H1 (cell line): ENCODE measurements at regions not wholly inside any gene's neighbourhood (a gene's known extent, or its start where the extent isn't known, plus 50 kb on each side); places are given as distances from the start of the nearest gene placed in this dataset.

Experiments used
- CTCF ChIA-PET: fragments of 300-600 bp; sonication (Branson Sonifier 250); formaldehyde crosslinking; loops from one replicate; lab custom pipeline; 2021; ENCODE audit not compliant: partially characterized antibody; lab: Charles Lee
- POLR2A ChIA-PET: fragments of 300-600 bp; sonication (Branson Sonifier 250); formaldehyde crosslinking; loops from one replicate; lab custom pipeline; 2021; ENCODE audit warnings: inconsistent platforms; ENCODE audit not compliant: partially characterized antibody; lab: Charles Lee
- DNase-seq, 2 experiments: peaks; one replicate each; pipeline versions ENCODE4 v3.0.0 to v3.0.0-alpha.2; 2010 to 2022; ENCODE audit warnings: low spot score in 2 of 2, low read depth in 1 of 2, mixed read lengths in 1 of 2
- FAIRE-seq: peaks from 2 replicates; lab custom pipeline; 2011; peaks lifted over from hg19 to GRCh38; lab: Jason Lieb, UNC
- H2AFZ ChIP-seq: 2 replicates; pipeline ENCODE4 v1.8.1; 2012; ENCODE audit warnings: low read length, inconsistent platforms
- H2AK5ac ChIP-seq: 2 replicates; pipeline ENCODE4 v1.6.1; 2013; ENCODE audit warnings: low read depth, low read length
- H2BK120ac ChIP-seq: replicated peaks from 2 replicates; pipeline ENCODE3; 2013; ENCODE audit warnings: low read depth, low read length, inconsistent platforms
- H2BK12ac ChIP-seq: 2 replicates; pipeline ENCODE4 v1.6.1; 2013; ENCODE audit warnings: low read depth, low read length
- H2BK15ac ChIP-seq: 2 replicates; pipeline ENCODE4 v1.6.1; 2013; ENCODE audit warnings: low read length
- H2BK20ac ChIP-seq: 2 replicates; pipeline ENCODE4 v1.6.1; 2013; ENCODE audit warnings: low read length
- H2BK5ac ChIP-seq: 2 replicates; pipeline ENCODE4 v1.6.1; 2013; ENCODE audit warnings: low read depth, low read length
- H3K14ac ChIP-seq: 2 replicates; pipeline ENCODE4 v1.6.1; 2013; ENCODE audit warnings: inconsistent platforms; ENCODE audit not compliant: insufficient read length
- H3K18ac ChIP-seq: 2 replicates; pipeline ENCODE4 v1.6.1; 2013; ENCODE audit warnings: low read length; ENCODE audit errors: extremely low read depth
- H3K23ac ChIP-seq: 2 replicates; pipeline ENCODE4 v1.6.1; 2013; ENCODE audit warnings: inconsistent platforms; ENCODE audit not compliant: insufficient read length
- H3K23me2 ChIP-seq: 2 replicates; pipeline ENCODE4 v1.6.1; 2013; ENCODE audit warnings: low read depth, low read length
- H3K27ac ChIP-seq: 2 replicates; pipeline ENCODE4 v1.6.1; 2011; ENCODE audit warnings: low read depth, low read length, inconsistent platforms
- H3K27me3 ChIP-seq, 4 experiments: replicated peaks in 1 of 4; 1 replicate in 1 of 4; 2 replicates in 3 of 4; pipeline versions ENCODE4 v1.6.1 to v1.8.1; 2011 to 2013; ENCODE audit warnings: low read length in 3 of 4, mild to moderate bottlenecking in 3 of 4, inconsistent platforms in 2 of 4, mixed read lengths in 2 of 4, moderate library complexity in 1 of 4; ENCODE audit not compliant: control insufficient read depth in 3 of 4, insufficient read depth in 3 of 4; ENCODE audit errors: extremely low read depth in 1 of 4
- H3K36me3 ChIP-seq, 4 experiments: 2 replicates each; pipeline versions ENCODE4 v1.6.1 to v1.8.1; 2011 to 2013; ENCODE audit warnings: mild to moderate bottlenecking in 4 of 4, low read length in 3 of 4, moderate library complexity in 2 of 4, control low read depth in 1 of 4, inconsistent platforms in 1 of 4; ENCODE audit not compliant: insufficient read depth in 4 of 4, control insufficient read depth in 2 of 4
- H3K4ac ChIP-seq: replicated peaks from 2 replicates; pipeline ENCODE3; 2013; ENCODE audit warnings: low read length, low read depth, mixed read lengths, inconsistent platforms; ENCODE audit not compliant: insufficient read length
- H3K4me1 ChIP-seq, 4 experiments: replicated peaks in 1 of 4; 1 replicate in 1 of 4; 2 replicates in 3 of 4; pipeline versions ENCODE4 v1.6.1 to v1.8.1; 2011 to 2013; ENCODE audit warnings: low read length in 3 of 4, inconsistent platforms in 2 of 4, mixed read lengths in 1 of 4; ENCODE audit not compliant: insufficient read depth in 4 of 4, control insufficient read depth in 3 of 4
- H3K4me2 ChIP-seq, 2 experiments: 2 replicates each; pipeline versions ENCODE4 v1.6.1 to v1.8.1; 2011 to 2013; ENCODE audit warnings: low read depth in 2 of 2, low read length in 2 of 2, control low read depth in 1 of 2, inconsistent platforms in 1 of 2, mild to moderate bottlenecking in 1 of 2; ENCODE audit not compliant: insufficient read depth in 1 of 2
- H3K4me3 ChIP-seq, 4 experiments: fragments of 200-600, 300-600 bp in 1 of 4; sonication (generic), shearing (Covaris generic), sonication (Bioruptor Twin) in 1 of 4; 2 replicates each; pipeline versions ENCODE4 v1.5.1 to v1.8.1; 2011 to 2016; ENCODE audit warnings: low read length in 4 of 4, low read depth in 3 of 4, control low read depth in 2 of 4, inconsistent platforms in 2 of 4, mild to moderate bottlenecking in 2 of 4, mixed read lengths in 1 of 4, moderate library complexity in 1 of 4; ENCODE audit not compliant: insufficient read depth in 2 of 4; ENCODE audit errors: extremely low read depth in 1 of 4
- H3K56ac ChIP-seq: replicated peaks from 2 replicates; pipeline ENCODE3; 2013; ENCODE audit warnings: low read depth, mild to moderate bottlenecking, mixed read lengths, low read length, inconsistent platforms; ENCODE audit not compliant: insufficient read length
- H3K79me1 ChIP-seq: 2 replicates; pipeline ENCODE4 v1.6.1; 2013; ENCODE audit warnings: low read depth, low read length, control low read depth
- H3K79me2 ChIP-seq, 2 experiments: 2 replicates each; pipeline versions ENCODE4 v1.6.1 to v1.8.1; 2012 to 2013; ENCODE audit warnings: low read length in 2 of 2, mild to moderate bottlenecking in 2 of 2, inconsistent platforms in 1 of 2; ENCODE audit not compliant: insufficient read depth in 2 of 2, control insufficient read depth in 1 of 2
- H3K9ac ChIP-seq, 4 experiments: replicated peaks in 1 of 4; 1 replicate in 1 of 4; 2 replicates in 3 of 4; pipeline versions ENCODE4 v1.6.1 to v1.8.1; 2011 to 2013; ENCODE audit warnings: low read depth in 3 of 4, low read length in 3 of 4, control low read depth in 2 of 4, mild to moderate bottlenecking in 2 of 4, moderate library complexity in 2 of 4, inconsistent platforms in 1 of 4; ENCODE audit errors: extremely low read depth in 1 of 4
- H3K9me3 ChIP-seq, 2 experiments: 2 replicates each; pipeline versions ENCODE4 v1.6.1 to v1.8.1; 2012 to 2013; ENCODE audit warnings: mild to moderate bottlenecking in 2 of 2, moderate library complexity in 2 of 2, control low read depth in 1 of 2, inconsistent platforms in 1 of 2, low read depth in 1 of 2, low read length in 1 of 2, mixed read lengths in 1 of 2; ENCODE audit not compliant: insufficient read depth in 2 of 2
- H4K20me1 ChIP-seq, 2 experiments: replicated peaks in 1 of 2; 2 replicates each; pipeline versions ENCODE3 to v1.8.1; 2011 to 2013; ENCODE audit warnings: inconsistent platforms in 2 of 2, low read length in 2 of 2, mild to moderate bottlenecking in 1 of 2; ENCODE audit not compliant: insufficient read depth in 2 of 2, control insufficient read depth in 1 of 2
- H4K5ac ChIP-seq: 2 replicates; pipeline ENCODE4 v1.6.1; 2013; ENCODE audit warnings: low read length, low read depth, mixed read lengths, inconsistent platforms; ENCODE audit not compliant: insufficient read length
- H4K8ac ChIP-seq: 2 replicates; pipeline ENCODE4 v1.8.0; 2013; ENCODE audit warnings: mild to moderate bottlenecking, moderate library complexity, low read length, inconsistent platforms; ENCODE audit not compliant: insufficient read depth; ENCODE audit errors: extremely low read depth
- H4K91ac ChIP-seq: replicated peaks from 2 replicates; pipeline ENCODE3; 2013; ENCODE audit warnings: low read length, mixed read lengths, inconsistent platforms; ENCODE audit not compliant: insufficient read length
- BCL11A ChIP-seq, 2 experiments: IDR thresholded peaks; one replicate each; pipeline ENCODE4 v1.6.1; 2011; ENCODE audit warnings: low read depth in 2 of 2, low read length in 2 of 2, mild to moderate bottlenecking in 2 of 2
- E2F6 ChIP-seq: IDR thresholded peaks from 2 replicates; pipeline ENCODE4 v1.6.1; 2012; ENCODE audit warnings: inconsistent platforms
- MAX ChIP-seq: IDR thresholded peaks from 2 replicates; pipeline ENCODE4 v1.6.1; 2012; ENCODE audit warnings: inconsistent platforms
- NANOG ChIP-seq: IDR thresholded peaks from 2 replicates; pipeline ENCODE4 v1.6.1; 2011; ENCODE audit warnings: low read length, low read depth, mild to moderate bottlenecking, inconsistent platforms; ENCODE audit not compliant: insufficient read depth, poor library complexity, severe bottlenecking
- POLR2AphosphoS5 ChIP-seq: IDR thresholded peaks from 2 replicates; pipeline ENCODE4 v1.6.1; 2011; ENCODE audit warnings: low read depth, low read length
- RAD21 ChIP-seq, 2 experiments: IDR thresholded peaks in 1 of 2; conservative IDR thresholded peaks in 1 of 2; 2 replicates each; pipeline ENCODE4 v1.6.1; 2011; ENCODE audit warnings: low read depth in 2 of 2, low read length in 2 of 2, improper control_type of control experiment in 1 of 2, inconsistent platforms in 1 of 2, mild to moderate bottlenecking in 1 of 2, moderate library complexity in 1 of 2
- RFX5 ChIP-seq: IDR thresholded peaks from 2 replicates; pipeline ENCODE4 v1.6.1; 2011; ENCODE audit warnings: low read depth, low read length, improper control_type of control experiment, borderline replicate concordance
- RNF2 ChIP-seq: fragments of 200-900, 300-1000 bp; sonication (generic); IDR thresholded peaks from 2 replicates; pipeline ENCODE4 v1.7.1; 2016; ENCODE audit warnings: borderline replicate concordance, low read depth, mild to moderate bottlenecking, antibody characterized with exemption, low read length; ENCODE audit not compliant: poor library complexity, severe bottlenecking; ENCODE audit errors: missing control alignments
- RXRA ChIP-seq: IDR thresholded peaks from 2 replicates; pipeline ENCODE4 v1.6.1; 2011; ENCODE audit warnings: low read depth, mild to moderate bottlenecking, low read length, moderate library complexity; ENCODE audit not compliant: insufficient read depth
- SIX5 ChIP-seq: IDR thresholded peaks from 2 replicates; pipeline ENCODE4 v1.6.1; 2011; ENCODE audit warnings: mild to moderate bottlenecking, low read depth, low read length
- TAF1 ChIP-seq: IDR thresholded peaks from 2 replicates; pipeline ENCODE4 v1.6.1; 2011; ENCODE audit warnings: mild to moderate bottlenecking, low read depth, low read length
- TEAD4 ChIP-seq: IDR thresholded peaks from 2 replicates; pipeline ENCODE4 v1.6.1; 2012; ENCODE audit warnings: low read depth, low read length, inconsistent platforms, mixed read lengths
- WGBS, 2 experiments: shearing (Covaris generic) in 1 of 2; methylation state at CpG; one replicate each; pipeline versions ENCODE4 v1.1.6 to v1.1.7; 2013 to 2015; ENCODE audit warnings: low lambda C conversion rate in 2 of 2, mixed read lengths in 2 of 2, inconsistent platforms in 1 of 2, low coverage in 1 of 2, missing lambda C conversion rate in 1 of 2; ENCODE audit not compliant: insufficient replicate concordance in 2 of 2, insufficient coverage in 1 of 2, insufficient read length in 1 of 2; ENCODE audit errors: extremely low coverage in 1 of 2, missing lambda C conversion rate in 1 of 2; 5-methylcytosine and 5-hydroxymethylcytosine counted together

- no peak overlapping the region for H3K14ac ChIP-seq
- ChIA-PET CTCF (interaction anchor here (0.6 to 3.4 kb wide), 11 partner anchors 8 to 303 kb away, joined by 3 to 21 read pairs (median 4); no protein-coding TSS in a partner anchor), POLR2A (interaction anchor here (1.5 kb wide), 1 partner anchor 17 kb away, joined by 3 read pairs; no protein-coding TSS in a partner anchor)
- H4K91ac ChIP-seq = no peak overlapping the region
- H3K36me3 ChIP-seq = no peaks in the 10 kb centered on the region
- H3K9ac ChIP-seq = no peak overlapping the region
- H2AK5ac ChIP-seq = no peak overlapping the region
- peaks cover 14 to 28% of the 10 kb centered on the region in 2 experiments for H4K20me1 ChIP-seq
- WGBS, 2 experiments = 33% methylated on average over 12 of the region's 12 CpGs; no CpG with 5 or more reads in 1 of the 2 experiments
- no peak overlapping the region for H2BK20ac ChIP-seq
- H3K79me1 ChIP-seq = no peaks in the 10 kb centered on the region; the same call in 1 of the 2 replicates
- peaks cover 0 to 8% of the 10 kb centered on the region in 2 experiments; a peak in 1 of 4 replicates for H3K9me3 ChIP-seq
- no peak overlapping the region for H3K27ac ChIP-seq
- no peak overlapping the region for H2BK15ac ChIP-seq
- no peak overlapping the region for H2BK5ac ChIP-seq
- H3K4ac ChIP-seq = no peak overlapping the region
- peaks cover 27 to 61% (median 55%) of the 10 kb centered on the region in 4 experiments for H3K27me3 ChIP-seq
- peak; percentile 24 for FAIRE-seq
- no peak overlapping the region for H3K23ac ChIP-seq
- H3K79me2 ChIP-seq = no peaks in the 10 kb centered on the region
- H2BK12ac ChIP-seq = peak overlapping the region; percentile 75; the same call in 1 of the 2 replicates
- H2BK120ac ChIP-seq = no peak overlapping the region
- H2AFZ ChIP-seq = no peak overlapping the region
- no peak overlapping the region for H3K56ac ChIP-seq
- no peak overlapping the region for H3K4me2 ChIP-seq
- no peak overlapping the region; the same call in 1 of the 2 replicates for H3K18ac ChIP-seq
- no peak for DNase-seq
- H3K4me1 ChIP-seq = peaks cover 4 to 49% (median 38%) of the 10 kb centered on the region in 4 experiments
- no peak overlapping the region for H4K8ac ChIP-seq
- H3K4me3 ChIP-seq = no peak overlapping the region
- no peak overlapping the region for H4K5ac ChIP-seq
- H3K23me2 ChIP-seq = no peaks in the 10 kb centered on the region; the same call in 1 of the 2 replicates
- TF ChIP-seq NANOG (no peak), RXRA (peak; percentile 95), RFX5 (no peak), BCL11A (IDR thresholded peaks at IDR 0.05; ENCODE audit: low read depth in 2 of 2, low read length in 2 of 2) (peak in 1 of 2 experiments; percentile 50), TEAD4 (peak; percentile 99), TAF1 (no peak), E2F6 (peak; percentile 44; the same call in 1 of the 2 replicates), RNF2 (no peak), POLR2AphosphoS5 (peak; percentile 100), SIX5 (no peak), MAX (peak; percentile 77; the same call in 1 of the 2 replicates), RAD21 (IDR thresholded peaks at IDR 0.05 in 1 of 2, conservative IDR thresholded peaks at IDR 0.05 in 1 of 2; ENCODE audit: low read depth in 2 of 2, low read length in 2 of 2) (peak; percentile 18 to 27; a peak in 1 of 4 replicates)
Observed at GRCh38 chr16:85332175-85332574, 219.9 kb upstream of the CIBAR2 start.
